Stimulated activated CD4-positive, alpha-beta T cell treated with anti-CD3 and anti-CD28 coated beads, Interleukin-12 subunit alpha, Interleukin-12 subunit beta, amount 100 ng/mL, for 48 hours (primary cell): ENCODE measurements at regions not wholly inside any gene's neighbourhood (a gene's known extent, or its start where the extent isn't known, plus 50 kb on each side); places are given as distances from the start of the nearest gene placed in this dataset.

ENCODE experiments used
- DNase-seq, 3 donors: peaks; one replicate each; pipeline ENCODE4 v3.0.0-alpha.2; 2020; ENCODE audit warnings: low read depth in 2 of 3, low spot score in 1 of 3

DNA sequence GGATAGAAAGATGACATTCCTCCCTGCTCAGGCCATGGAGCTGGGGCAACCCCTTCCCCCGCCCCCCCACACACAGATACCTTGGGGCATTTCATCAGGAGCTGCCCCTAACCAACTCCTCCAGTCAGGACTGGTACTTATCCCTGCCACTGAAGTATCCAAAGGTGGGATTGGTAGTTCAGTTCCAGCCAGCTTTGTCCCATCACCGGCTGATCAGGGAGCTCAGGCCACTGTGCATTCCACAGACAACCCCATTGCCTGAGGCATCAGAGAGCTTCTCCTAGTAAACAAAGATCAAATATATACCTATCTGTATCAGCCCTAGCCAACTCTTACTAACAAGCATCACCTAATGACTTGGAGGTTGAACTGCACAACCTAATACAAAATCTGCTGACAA is 218.2 kb upstream of the FMR1 start:
- DNase-seq, result no peak

DNA sequence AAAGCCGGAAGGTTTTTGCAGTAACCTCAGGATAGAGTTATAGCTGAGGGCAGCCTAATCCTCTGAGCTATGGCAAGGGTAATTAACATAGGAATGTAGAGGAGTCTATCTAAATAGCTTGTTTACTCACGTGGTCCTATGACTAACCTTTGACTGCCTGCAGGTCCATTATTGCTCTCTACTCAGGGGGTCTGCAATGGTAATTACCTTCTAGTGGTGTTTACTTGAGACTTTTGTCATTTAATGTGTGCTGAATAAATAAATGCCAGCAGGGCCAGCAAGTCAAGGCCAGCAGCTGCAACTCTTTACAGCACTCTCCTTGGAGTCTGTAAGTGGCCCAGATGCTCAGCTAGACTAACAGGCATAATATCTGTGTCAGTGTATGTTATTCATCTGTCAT is 212.7 kb upstream of the FMR1 start:
- no peak for DNase-seq

DNA sequence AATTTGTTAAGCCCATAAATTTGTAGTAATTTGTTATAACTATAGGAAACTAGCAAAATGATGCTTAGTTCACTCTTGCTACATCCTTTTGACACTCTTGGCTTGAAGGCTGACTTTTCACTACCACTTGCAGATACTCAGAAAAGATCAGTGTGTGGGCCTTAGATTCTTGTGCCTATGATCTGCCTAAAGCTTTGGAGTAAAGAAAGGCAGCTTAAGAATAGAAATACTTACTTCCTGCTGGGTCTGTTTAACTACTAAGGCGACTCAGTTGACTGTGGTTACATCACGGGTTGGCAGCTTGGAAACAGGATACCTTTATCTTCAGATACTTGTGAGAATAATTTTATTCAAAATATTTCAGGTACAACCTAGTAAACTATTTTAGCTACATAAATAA is 201.4 kb upstream of the FMR1 start:
- DNase-seq, result no peak

DNA sequence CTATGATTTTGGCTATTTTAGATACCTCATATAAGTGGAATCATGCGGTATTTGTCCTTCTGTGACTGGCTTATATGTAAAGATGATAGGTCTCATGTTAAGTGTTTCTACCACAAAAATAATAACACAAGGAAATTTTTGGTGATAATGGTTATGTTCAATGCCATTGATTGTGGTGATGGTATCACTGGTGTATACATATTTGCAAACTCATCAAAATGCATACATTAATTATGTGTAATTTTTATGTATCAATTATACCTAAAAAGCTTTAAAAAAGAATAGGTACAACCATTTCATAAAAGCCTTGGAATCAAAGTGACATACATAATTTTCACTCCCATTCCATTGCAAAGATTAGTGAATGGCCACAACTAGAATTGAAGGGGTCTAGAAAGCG is 178.3 kb upstream of the FMR1 start:
- no peak for DNase-seq

DNA sequence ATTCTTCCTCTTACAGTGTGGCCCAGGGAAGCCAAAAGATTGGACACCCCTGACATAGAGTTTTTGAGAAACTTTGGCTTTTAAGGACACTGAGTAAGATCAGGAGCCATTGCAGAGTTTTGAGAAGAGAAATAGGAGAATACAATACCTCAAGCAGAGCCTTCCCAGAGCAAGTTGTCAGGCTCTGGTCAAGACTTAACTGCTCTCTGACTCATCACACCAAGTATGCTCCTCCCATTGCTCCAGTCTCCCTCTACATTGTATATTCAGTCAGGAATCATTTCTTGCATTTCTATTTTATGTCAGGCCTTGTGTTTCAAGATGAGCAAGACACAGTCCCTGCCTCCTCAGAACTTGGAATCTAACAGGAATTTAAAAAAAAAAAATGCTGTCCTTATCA is 176.4 kb upstream of the FMR1 start:
- DNase-seq, result no peak

DNA sequence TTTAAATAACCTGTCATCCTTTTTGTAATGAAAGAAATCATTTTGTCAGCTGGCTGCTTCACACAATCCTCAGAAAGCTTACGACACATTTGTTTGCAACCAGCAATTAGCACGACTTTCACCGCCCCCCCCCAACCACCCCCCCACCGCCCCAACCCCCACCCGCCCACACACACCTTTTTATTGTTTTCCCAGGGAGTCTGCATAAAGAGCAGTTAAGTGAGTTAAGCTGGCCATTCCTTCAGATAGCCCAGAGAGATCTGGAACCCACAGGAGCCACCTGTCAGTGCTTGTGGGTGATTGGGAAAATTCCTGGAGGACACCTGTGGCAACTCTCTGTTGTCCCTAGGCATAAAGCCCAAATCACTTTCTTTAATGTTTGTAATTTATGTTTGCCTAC is 175.7 kb upstream of the FMR1 start:
- no peak for DNase-seq

DNA sequence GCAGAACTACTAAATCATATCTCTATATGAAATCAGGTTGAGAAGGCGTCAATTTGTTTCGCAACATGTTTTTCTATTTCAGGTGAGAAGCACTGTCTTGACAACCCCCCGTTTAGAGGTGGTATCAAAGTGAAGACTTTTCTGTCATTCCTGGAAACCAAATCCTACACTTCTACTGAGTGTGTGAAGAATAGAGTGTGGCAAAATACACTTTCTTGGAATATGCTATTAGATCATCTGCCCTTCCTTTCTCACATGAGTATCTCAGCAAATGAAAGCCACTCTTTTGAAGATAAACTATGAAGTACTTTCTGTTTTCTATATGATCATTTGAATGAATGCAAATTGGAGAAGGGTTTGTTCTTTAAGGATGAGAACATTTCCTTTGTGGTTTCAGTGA is 174.0 kb upstream of the FMR1 start:
- DNase-seq, result no peak

DNA sequence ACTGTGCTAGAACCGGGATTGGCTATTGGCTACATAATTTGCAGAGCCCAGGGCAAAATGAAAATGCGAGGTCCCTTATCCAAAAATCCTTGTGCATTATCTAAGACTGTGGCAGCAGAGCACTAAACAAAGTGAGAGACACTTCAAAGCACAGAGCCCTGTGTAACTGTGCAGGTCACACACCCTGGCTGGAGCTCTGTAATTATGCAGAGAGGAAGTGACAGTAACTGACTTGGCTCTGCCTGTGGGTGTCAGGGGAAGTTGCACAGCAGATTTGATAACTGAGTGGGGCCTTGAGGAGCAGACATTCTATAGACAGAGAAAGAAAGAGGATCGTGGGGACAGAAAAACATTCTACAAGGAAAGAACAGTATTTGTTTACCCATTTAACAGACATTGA is 173.5 kb upstream of the FMR1 start:
- no peak for DNase-seq

DNA sequence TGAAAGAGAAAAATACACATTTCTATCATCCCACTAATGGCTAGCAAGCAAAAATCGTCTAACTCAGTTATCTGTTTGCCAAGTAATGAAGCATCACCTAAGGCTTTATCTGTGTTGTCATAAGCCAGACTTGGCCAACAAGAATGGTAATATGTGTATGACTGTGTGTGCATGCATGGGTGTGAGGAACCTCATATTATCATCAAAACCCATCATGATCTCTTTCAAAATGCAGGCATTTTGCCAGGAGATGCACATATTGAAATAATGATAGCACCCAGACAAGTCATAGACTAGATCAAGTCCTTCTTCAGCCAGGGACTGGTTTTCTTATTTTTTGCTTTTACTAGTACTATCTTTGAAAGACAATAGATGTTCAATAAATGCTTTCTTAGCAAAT is 172.5 kb upstream of the FMR1 start:
- no peak for DNase-seq

DNA sequence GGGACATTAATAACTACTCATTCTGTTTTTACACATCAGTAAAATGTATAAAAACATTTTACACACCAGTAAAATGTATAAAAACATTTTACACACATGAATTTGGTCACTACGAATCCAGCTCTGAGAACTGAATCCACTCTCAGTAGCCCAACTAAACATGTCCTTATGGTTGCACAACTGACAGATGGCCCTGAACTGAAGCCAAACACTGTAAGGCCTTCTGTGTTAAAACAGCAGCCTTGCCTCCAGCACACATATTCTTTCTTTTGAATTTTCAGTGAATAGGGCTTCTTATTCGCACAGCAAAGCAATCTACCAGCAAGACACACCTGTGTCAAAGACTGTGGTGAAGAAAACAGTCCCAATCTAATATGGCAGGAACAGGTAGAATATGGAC is 169.9 kb upstream of the FMR1 start:
- no peak for DNase-seq

DNA sequence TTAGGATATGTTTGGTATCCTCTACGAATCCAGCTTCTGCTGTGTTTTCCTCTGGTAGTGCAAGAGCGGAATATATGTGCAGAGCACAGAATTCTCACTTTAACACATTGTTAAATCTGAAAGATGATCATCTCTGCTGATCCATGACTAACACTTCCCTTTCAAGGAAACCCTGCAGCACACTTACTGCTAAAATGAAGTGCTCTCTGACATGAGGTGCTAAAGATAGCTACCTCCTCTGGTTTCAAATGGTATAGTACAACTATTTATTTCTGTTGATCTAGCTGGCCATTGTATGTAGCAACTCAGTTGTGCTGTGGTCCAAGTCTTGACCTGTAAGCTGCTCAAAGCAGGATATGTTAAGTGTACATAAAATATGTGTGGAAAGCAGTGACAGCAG is 162.4 kb upstream of the FMR1 start:
- DNase-seq, result no peak

DNA sequence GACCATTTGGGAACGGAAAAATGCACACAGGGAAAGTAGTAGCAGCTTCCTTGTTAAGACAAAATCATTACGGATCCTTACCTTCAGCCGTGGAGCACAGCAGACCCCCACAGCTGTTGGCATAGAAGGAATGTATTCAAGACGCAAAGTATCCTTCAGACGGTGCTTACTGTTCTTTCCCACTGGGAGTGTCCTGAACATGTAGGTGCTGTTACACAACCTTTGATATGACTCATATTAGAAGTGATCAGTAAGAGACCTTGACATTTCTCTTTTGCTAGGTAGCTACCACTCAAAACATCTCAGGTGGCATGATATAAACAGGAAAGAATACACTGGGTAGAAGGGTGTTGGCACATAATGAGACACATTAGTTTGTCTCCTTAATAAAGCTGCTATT is 154.0 kb upstream of the FMR1 start:
- DNase-seq, result no peak

DNA sequence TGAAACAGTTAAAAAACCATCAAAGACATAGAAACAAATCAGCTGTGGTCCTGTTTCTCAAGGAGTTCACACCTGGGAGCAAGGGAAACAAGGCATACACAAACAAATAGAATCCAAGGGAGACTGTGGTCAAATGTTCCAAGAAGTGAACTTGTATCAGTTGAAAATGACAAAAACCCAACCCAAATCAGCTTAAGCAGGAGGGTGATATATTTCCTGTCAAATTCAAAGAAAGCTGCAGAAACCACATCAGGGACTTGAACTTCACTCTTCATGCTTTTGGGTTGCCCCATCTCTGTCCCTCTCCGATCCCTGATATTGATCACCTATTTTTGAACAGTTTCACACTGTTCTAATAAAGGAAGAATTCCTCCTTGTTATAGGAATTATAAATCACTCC is 148.6 kb upstream of the FMR1 start:
- DNase-seq, result no peak

DNA sequence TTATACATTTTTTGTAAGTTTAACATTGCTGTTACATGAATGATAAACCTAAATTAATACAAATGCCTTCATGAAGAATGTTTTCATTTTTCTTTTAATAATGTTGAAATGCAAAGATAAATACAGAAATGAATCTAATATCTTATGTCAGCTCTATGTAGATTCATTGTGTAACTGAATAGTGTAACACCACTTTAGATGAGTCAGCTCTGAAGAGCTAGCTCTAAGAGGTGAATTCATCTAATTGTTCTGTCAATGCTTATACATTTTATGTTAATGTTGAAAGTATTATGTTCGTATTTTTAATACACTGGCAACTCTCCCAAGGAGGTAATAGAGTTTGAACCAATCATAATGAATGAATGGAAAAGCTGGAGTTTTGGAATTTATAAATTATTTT is 146.9 kb upstream of the FMR1 start:
- DNase-seq, result no peak

DNA sequence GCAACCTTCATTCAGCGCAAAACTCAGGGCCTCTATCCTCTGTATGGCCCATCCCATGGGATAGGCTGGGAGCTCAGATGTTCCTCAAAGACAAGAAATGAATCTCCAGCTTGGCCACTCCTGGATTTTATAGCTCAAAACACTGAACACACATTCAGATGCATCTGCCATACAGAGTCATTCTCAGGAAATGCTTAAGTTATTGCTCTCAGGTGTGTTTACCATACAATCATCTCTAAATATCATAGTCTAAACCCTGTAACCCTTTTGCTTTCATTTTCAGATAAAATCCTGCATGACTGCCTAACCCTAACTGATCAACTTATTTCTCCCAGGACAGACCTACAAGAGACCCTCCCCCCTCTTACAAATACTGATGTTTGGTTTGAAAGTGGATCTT is 140.9 kb upstream of the FMR1 start:
- DNase-seq, result no peak

DNA sequence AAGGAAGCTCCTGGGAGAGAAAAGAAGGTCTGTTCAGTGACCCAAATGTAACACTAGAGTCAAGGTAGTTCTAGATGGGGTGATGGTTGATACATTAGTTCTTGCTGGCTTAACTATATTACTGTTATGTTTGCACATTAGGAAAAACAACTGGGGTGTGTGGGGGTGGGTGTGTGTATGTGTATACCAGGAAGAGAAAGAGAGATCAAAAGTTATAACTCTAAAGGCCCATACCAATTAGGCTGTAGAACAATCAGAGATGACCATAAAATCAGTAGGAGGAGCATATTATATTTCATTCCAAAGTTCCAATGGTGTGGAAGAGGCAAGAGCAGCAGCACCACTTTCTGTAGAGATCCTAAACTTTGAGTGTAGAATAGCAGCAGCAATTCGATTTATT is 134.7 kb upstream of the FMR1 start:
- DNase-seq, result no peak

DNA sequence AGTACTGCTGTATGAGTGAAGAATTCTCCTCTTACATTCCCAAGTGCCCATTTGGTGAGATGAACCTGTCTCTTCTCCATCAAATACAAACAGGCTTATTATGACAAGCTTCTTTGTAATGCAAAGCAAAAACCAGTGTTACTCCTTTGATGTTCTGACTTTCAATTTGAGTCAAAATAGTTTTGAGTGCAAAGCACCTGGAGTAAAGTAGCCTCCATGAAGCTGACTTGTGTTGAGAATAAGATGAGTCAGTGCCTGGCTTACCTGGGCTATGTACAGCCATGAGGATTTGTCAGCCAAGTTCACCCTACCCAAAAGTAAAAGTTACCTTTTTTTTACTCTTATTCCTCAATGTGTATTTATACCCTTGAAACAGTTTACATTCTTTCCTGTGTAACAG is 132.5 kb upstream of the FMR1 start:
- no peak for DNase-seq

DNA sequence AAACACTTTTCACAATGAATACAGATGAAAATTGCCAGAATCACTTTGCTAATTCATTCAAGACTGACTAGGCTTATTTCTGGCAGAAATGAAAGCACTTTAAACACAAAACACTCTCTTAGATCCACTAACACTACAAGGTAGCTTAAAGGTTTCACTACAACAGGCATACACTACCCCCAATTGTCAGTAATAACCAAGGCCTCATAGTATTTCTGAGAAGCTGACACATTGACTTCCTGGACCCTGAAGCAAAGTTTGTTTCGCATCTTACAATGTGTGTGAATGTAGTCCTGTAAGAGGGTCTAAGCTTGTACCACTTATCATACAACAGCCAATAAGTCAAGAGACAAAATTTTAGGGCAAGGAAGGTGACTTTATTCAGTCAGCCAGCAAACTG is 129.9 kb upstream of the FMR1 start:
- DNase-seq, result no peak

DNA sequence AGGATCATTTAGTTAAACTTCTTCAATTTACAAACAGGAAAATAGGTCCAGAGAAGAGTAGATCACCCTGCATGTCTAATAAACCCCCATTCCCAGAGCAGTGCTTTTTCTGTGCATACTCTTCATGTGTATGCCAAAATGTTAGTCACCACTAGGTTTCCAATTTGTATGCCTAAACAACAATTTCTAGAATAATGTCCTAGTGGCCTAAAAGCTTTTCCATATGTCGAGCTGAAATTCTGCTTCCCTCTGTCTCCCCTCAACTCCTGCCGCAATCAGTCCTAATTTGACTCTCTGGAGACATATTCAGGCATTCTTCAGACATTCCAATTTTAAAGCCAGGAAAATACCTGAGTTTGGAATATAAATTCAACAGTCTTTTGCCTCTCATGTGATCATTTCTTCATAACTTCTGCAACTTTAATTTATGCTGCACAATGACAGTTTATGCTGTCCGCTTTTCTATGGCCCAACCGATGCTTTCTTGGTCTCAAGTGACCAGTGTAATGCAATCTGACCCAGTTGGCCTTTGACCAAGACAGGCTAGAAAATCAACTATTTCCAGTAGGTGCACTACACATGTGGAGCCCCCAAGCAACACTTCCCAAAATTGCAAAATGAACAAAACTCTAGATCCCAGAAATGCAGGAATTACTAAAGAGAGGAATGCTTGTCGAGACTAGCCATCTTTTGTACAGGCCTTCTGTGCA is 122.9 kb upstream of the FMR1 start:
- DNase-seq, result no peak

DNA sequence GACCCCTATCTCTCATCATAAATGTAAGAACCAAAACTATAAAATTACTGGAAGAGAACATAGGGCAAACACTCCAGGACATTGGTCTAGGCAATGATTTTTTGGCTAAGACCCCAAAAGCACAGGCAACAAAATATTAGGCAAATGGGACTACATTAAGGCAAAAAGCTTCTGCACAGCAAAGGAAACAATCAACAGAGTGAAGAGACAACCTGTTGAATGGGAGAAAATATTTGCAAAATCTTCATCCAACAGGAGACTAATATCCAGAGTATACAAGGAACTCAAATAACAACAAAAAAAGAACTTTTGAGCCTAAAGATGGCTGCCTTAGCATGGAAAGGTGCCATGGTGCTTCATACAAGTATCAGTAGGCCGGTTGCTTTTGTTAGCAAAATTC is 111.1 kb upstream of the FMR1 start:
- no peak for DNase-seq

DNA sequence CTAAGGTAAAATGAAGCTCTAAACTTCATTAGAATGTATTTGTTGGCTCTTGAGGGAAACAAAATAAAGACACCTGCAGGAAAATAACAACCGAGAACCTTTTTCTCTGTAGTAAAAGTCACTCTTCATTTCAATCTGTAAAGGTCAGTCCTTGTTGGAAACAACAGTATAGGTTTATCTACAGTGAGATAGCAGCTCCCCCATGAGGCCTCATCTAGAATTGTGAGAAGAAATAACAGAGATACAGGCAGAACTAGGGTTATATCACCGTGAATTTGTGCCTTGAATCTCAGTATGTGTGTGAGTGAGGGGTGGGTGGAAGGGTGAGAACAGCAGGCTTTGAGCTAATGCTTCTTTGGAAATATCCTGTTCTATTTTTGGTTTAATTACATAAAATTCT is 107.8 kb upstream of the FMR1 start:
- no peak for DNase-seq

DNA sequence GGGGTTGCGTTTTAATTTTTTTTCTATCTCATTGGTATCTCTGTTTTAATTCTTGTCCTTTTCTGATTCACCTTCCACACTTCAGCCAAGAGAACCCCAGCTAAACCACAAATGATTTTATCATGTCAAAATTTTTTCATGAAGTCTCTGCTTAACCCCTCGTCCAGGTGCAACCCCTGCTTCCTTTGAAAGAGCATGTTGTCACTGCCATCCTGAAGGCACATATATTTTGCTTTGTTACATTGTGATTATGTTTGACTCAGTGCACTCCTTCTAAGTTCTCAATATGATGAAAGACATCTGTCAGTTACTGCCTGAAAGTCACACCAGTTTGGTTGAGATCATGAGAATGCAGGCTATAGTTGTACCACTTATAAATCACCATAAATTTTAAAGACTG is 99.9 kb upstream of the FMR1 start:
- no peak for DNase-seq

DNA sequence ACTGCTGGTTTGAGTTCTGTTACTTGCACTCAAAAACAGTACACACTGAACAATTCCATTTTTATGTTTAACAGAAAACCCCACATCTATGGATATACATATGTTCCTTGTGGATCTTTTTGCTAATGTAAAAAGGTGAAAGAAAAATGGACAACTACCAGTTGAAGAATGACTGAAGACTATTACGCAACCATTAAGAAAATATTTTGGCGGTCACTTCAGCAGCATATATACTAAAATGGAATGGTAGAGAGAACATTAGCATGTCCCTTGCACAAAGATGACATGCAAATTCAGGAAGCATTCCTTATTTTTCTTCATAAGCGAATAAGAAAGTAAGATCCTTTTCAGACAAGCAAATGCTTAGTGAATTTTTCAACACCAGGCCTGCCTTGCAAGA is 84.6 kb upstream of the FMR1 start:
- DNase-seq, result no peak

DNA sequence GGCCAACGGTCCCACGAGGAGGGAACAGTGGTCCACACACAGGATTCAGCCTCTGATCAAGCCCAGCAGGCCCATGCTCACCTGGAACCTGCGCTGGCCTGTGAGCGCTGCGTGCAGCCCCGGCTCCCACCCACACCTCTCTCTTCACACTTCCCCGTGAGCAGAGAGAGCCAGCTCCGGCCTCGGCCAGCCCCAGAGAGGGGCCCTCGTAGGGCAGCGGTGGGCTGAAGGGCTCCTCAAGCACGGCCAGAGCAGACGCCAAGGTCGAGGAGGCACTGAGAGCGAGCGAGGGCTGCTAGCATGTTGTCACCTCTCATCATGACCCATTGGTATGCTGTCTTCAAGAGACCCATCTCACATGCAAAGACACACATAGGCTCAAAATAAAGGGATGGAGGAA is 83.0 kb upstream of the FMR1 start:
- DNase-seq, result no peak
